ENCODE measurements at regions not wholly inside any gene's neighbourhood (a gene's known extent, or its start where the extent isn't known, plus 50 kb on each side); places are given as distances from the start of the nearest gene placed in this dataset.

DNA sequence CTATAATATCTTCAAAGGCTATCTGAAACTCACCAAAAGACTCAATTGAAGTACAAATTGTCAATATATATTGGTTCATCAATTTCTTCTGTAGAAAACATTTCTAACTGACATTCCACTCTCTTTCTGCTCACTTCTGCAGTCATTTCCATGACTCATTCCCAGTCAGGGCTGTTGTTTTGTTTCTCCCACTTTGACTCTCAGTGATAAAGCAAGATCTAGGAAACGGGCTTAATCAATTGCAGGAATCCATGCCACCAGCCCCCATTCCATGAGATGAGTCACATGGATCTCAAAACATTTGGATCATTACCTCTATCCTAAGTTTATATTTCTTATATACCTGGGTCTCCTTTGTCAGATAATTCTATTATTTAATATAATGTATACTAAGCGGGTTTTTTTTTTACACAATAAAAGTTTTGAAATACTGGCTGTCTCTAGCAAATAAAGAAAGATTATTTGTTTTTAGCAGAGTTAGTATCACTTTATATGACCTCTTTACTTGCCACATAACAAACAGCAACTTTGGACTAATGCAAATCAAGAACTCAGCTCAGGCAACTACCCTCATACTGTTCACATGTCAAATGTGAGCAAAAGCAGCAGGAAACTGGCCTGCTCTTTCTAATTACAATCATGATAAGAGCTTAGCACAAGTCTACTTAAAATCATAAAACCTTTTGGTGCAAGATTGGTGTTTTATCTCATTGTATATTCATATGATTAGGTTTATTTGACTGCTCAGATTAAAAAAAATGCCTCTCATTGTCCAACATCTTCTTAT is 251.1 kb upstream of the PIK3C3 start:
- no peak for DNase-seq (ENCODE audit: low read depth in 4 of 4, low spot score in 2 of 4)

DNA sequence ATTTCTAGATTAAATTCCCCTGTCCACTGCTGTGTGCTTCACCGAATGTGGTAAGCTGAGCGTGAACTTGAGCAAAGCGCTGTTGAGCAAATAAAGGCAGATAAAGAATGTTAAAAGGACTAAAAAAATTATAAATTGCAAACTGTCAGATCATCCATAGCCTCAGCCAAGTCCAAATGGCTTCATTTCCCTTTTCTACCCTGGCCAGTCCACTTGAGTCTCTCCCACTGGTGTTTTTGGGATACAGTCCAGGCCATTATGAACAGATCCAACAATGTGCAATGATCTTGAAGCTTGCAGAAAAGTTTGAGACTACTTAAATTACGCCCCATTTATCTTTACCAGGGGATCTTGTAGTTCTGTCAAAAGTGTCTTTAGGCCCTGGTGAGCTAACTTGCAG is 254.6 kb upstream of the PIK3C3 start:
- no peak for DNase-seq (ENCODE audit: low read depth in 4 of 4, low spot score in 2 of 4)

DNA sequence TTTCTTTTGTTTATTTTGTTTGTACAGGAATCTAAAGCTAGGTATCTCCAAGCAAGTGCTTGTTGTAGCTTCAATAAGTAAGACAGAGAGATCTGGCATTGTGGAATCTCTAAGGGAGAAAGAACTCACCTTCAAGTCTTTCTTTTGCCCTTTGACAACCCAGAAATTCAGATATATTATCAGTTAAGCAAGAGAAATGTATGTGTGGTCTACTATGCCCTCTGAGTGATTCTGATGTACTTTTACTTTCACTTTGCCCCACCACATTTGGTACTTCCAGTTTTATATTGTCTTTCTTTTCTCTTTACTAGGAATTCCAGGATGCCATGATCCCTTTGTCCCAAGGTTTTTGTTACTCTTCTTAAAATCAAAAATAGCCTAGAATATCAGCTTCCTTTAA is 259.6 kb upstream of the PIK3C3 start:
- no peak for DNase-seq (ENCODE audit: low read depth in 4 of 4, low spot score in 2 of 4)

DNA sequence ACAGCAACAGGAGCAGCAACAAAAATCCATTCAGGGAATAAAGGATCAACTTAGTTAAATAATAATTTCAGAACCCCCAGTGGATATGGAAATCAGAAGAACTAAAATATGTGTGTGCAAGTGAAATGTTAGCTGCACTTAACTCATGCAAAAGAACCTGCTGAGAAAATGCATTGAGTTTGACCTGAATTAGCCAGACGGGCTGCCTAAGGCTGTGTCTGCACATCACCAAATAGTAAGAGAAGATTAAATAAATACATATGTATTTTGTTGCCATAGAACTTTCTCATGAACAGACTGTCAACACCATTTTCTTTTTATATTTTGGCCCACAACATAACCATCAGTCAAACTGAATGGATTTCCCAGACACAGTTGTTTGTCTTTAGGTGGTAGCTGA is 262.0 kb upstream of the PIK3C3 start:
- no peak for DNase-seq (ENCODE audit: low read depth in 4 of 4, low spot score in 2 of 4)

DNA sequence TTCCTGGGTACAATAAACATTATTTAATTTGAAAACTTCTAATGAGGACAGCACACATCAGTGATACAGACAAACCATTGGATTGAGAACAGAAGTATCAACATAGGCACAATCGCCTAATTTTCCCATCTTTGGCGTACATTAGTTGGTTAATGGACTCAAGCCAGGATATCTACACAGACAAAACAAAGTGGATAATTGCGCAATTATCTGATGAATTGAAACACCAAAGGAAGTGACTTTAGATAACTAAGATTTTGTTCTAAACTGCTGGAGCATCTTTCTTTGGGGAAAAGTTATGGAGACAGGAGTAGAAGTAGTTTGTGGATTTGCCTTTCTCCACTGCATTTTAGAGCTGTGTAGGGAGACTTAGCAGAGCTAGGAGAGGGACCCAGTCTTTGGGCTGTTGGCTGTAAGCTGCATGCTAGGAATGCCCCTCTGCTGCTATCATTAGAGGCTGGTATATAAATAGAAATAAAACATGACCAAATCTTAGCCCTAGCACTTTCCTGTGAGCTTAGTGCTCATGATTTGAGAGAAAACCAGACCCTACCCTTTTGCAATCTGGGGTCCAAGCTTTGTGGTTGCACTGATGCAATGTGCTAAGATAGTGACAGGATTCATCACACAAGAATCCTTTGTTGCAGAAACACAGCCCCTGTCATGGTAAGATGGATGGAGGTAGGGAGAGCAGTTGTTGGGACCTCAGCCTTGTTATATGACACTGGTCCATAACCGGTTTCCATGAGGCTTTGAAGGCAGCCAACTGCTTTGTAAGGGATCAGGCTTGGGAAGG is 264.5 kb upstream of the PIK3C3 start:
- no peak for DNase-seq (ENCODE audit: low read depth in 4 of 4, low spot score in 2 of 4)

DNA sequence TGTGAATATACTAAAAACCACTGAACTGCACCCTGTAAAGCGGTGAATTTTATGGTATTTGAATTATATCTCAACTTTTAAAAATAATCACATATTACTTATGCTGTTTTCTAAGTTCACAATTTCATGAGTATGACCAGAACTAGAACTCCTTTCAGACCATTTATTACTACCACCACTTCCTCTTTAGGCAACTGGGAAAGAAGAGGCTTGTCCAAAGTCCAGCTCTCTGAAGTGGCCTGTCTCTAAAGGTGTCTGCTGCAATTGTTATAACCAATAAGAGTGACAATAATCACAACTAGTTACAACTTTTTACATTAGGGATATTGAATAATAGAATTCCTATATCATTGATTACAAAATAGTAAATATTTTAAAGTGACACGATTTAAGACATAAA is 267.9 kb upstream of the PIK3C3 start:
- DNase-seq (ENCODE audit: low read depth in 4 of 4, low spot score in 2 of 4) = no peak

DNA sequence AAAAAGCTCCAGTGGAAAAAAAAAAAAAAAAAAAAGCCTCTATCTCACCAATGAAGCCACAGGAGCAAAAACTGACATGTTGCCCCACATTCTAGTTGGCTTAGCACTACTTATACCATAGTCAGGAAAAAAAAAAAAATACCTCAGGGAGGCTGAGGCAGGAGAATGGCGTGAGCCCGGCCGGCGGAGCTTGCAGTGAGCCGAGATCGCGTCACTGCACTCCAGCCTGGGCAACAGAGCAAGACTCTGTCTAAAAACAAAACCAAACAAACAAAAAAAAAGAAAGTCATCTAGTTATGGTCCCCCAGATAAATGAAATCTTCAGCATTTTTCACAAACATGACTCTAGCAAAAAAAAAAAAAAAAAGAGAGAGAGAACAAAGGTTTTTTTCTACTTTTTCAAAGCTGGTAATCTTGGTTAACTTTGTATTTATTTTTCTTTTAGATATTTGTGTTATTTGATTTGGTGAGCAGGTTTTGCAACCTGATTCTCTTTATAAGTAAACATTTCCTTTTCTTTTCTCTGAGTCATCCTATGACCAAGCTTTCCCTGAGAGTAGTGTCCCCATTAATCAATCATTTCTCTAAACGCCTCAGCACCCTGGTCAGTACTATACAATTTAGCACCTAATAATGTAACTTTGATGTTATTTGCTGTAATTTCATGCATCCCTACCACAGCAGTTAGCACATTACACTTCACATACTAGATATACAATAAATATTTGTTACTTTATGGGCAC is 273.7 kb upstream of the PIK3C3 start:
- no peak for DNase-seq (ENCODE audit: low read depth in 4 of 4, low spot score in 2 of 4)

DNA sequence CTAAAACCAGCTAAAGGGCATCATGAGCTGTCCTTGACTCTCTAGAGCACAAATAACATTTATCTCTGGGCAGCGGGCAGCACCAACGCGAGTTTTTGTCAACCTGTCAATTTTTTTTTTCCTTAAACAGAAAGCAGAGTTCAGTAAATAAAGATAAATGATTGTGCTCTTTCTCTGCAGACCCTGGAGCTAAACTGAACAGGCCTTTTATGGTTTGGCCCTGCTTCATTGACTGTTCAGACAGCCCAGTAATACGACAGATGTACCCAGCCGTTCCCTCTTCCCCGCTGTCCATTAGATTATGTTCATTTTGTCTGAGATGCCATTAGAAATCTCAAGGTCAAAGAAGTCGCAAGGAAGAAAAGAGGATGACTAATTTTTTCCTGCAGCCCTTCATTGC is 280.5 kb upstream of the PIK3C3 start:
- DNase-seq (ENCODE audit: low read depth in 4 of 4, low spot score in 2 of 4) = no peak

DNA sequence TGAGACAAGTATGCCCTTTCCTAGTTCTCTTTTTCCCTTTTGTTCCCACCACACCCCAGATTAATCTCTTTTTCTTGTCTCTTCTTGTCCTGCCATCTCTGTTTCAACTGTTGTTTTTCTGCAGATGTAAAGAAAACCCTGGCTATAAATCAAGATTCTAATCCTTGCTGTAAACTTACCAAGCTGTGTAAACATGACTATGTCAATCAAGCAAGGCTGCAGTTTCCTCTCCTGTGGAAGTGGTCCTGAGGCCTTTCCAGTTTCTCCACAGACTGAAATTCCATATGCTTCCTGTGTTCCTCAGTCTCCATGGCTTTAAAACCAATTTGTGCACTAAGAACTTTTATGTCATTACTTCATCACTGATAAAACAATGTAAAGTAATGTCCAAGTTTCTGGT is 288.8 kb upstream of the PIK3C3 start:
- DNase-seq (ENCODE audit: low read depth in 4 of 4, low spot score in 2 of 4) = peak in 1 of 4 donors; percentile 18

DNA sequence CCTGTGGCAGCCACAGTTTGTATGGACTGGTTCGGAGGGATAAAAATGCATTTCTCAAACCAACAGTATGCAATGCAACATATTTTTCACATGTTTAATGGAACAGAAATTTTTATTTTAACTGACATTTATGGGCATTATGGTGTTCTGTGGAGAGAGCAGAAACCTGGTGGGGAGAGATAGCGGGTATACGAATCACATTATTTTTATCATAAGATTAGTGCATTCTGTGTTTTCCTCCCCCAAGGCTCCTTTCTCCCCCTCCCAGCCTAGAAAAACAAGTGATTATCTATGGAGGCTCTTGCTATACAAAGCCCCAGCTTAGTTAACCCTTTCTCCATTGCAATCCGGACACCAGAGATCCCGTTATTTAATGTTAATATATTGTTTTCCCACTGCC is 289.8 kb upstream of the PIK3C3 start:
- no peak for DNase-seq (ENCODE audit: low read depth in 4 of 4, low spot score in 2 of 4)

DNA sequence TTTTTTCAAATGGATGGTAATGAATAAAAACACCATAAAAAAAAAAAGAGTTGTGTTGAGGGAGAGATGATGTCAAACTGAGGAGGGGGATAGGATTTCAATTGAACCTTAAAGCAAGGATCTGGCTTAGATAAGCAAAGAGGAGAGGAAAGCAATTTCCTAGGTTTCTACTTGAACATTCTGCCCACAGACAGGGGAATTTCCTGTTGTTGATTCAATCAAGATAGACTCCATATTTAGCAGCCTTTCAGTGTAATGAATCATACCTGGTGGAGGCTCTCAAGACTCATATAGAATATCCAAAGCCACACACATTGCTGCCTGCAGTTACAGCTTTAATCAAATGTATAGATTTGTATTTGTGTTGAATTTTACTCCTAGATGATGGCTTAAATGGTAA is 294.4 kb upstream of the PIK3C3 start:
- no peak for DNase-seq (ENCODE audit: low read depth in 4 of 4, low spot score in 2 of 4)

DNA sequence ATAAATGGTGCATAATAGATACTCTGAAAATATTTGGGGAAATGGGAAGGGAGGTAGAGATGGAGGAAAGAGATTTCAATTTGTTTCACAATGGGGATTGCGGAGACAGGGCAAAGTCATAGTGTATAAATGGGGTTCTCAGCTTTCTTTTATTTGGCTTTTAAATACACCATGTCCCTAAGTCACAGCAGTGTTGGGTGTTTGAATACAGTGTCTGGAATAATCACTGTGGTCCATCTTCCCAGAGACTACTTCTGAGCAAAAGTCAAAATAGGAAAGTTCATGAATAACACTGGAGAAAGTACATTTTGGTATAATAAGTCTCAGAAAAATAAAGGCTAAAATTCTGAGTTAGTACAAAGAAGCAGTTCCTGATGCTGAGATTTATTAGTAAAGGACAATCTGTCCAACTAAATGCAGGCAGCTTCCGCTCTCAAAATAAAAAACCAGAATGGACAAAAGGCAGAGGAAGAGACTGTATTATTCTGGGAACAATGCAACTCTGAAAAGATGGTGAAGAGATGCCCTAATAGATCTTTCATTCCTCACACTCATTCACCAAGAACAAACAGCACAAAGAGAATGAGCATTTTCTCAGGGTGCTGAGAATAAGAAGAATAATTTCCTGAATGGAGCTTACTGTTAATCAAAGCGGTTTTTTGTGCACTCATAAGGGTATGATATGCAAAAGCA is 295.4 kb upstream of the PIK3C3 start:
- DNase-seq (ENCODE audit: low read depth in 4 of 4, low spot score in 2 of 4) = no peak

DNA sequence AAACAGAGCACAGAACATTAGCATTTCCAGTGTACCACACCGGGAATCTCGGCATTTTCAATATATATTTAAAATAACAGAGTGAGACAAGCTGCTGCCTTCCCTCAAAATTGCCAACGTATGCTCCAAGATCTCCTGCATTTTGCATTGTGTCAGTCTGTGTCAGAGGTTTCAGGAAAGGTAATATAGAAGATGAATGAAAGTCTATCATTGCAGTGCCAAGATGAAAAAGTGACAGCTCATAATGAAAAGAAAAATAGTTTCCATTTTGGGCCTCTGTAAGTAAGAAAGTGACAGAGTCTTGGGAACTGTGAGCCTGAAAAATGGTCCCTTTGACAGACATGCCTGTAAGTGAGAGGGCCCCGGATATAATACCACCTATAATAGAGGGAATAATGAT is 297.8 kb upstream of the PIK3C3 start:
- no peak for DNase-seq (ENCODE audit: low read depth in 4 of 4, low spot score in 2 of 4)

DNA sequence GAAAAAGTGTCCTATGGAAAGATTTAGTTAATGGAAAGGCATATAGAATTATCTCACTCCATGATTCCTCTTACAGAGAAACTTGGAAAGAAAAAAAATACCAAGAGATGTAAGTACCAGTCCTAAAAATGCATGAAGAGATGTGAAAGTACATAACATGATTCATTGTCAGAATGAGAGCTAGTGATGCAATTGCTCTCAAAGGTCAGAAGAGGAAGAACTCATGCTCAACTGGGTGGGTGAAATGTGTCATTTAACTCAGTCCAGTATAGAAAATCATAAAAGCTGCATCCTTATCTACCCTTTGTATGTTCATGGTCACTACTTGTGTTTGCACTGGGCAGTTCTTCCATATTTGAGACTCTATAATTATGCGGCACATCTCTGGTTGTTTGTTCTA is 300.0 kb upstream of the PIK3C3 start:
- no peak for DNase-seq (ENCODE audit: low read depth in 4 of 4, low spot score in 2 of 4)

DNA sequence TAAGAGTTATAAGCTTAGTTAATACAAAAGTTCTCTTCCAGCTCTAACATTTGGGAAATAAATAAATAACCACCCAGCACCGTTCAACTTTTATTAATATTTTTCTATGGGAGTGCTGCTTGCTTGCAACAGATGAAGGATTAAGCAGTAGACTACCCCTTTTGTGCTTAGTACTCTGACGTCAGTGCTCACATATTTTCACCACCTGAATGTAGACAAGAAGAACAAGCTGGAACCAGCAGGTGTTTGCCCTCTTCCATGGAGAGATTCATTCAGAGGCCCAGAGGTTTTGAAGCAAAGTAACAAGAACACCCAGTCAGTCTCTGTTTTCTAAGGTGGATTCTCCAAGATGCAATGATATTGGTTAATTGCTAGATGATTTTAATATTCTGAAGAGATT is 307.1 kb upstream of the PIK3C3 start:
- no peak for DNase-seq (ENCODE audit: low read depth in 4 of 4, low spot score in 2 of 4)

DNA sequence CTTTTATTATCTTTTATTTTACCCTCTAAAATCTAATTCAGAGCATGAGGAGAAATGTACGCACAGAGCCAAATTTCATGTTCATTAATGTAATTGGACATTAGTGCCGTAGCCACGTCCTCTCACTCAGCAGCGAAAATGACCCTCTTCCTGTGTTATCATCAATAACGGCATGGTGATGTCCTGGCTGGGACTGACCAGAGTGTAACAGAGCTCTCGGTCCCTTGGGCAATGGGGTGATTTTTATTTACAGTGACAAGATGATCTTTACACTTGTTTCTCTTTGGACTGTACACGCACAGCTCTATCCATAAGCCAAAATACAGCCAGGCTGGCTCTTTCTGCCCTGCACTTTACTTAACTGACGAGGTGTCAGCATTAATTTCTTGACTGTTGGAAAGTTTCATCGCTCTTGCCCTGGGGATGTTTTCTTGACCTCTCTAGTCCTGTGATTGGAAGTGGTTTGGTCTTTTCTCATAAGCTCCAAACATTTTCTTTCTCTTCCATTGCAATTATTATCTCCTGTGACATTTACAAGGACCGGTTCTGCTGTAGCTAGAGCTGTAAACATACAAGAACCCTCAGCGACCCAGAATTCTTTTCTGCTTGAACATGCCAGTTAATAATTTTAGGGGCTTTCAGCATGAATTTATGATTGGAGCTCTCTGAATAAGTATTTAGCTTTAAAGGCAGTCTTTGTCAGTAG is 308.0 kb upstream of the PIK3C3 start:
- DNase-seq (ENCODE audit: low read depth in 4 of 4, low spot score in 2 of 4) = no peak

DNA sequence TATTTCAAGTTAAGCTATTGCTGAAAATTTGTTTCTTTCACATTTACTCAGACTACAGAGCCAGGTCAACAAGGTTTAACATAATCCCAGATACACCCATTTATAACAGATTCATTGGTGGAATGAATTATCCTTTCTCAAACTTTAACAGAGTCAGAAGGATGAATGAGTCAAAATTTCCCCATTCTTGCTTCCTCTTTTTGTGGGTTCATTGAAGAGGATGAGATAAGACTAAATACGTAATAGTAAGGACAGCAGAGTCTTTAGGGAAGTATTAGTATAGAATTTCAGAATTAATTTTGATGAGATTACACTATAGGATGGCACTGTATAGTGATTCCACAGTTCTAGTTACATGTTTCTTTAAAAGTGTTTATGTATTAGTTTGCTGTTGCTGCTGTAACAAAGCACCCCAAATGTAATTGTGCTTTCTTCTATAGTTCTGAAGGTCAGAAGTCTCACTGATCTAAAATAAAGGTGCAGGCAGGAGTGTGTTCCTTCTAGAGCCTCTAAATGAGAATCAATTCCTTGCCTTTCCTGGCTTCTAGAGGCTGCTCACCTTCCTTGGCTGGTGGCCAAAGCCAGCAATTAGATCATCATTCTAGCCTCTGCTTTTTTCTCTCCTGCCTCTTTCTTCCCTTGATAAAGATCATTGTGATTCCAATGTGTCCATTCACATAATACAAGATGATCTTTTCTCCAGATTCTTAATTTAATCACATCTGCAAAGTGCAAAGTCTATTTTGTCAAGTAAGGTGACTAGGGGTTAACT is 309.3 kb upstream of the PIK3C3 start:
- no peak for DNase-seq (ENCODE audit: low read depth in 4 of 4, low spot score in 2 of 4)

DNA sequence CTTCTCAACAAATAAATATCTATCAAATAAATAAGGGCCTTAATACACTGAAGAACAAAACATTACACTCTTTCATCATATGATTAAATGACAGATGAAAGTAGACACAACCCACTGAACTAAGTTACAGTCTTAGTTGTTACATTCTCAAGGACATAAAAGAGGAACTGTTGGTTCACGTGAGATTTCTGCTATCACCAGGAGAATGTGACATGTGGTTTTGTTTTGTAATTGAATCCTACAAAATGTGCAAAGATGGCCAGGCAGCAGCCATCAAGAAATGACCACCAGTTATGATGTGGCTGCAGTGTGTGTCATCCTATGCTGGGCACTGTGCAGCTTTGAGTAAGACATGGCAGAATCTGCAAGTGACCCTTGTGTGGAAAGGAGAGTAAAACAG is 310.6 kb upstream of the PIK3C3 start:
- DNase-seq (ENCODE audit: low read depth in 4 of 4, low spot score in 2 of 4) = no peak

DNA sequence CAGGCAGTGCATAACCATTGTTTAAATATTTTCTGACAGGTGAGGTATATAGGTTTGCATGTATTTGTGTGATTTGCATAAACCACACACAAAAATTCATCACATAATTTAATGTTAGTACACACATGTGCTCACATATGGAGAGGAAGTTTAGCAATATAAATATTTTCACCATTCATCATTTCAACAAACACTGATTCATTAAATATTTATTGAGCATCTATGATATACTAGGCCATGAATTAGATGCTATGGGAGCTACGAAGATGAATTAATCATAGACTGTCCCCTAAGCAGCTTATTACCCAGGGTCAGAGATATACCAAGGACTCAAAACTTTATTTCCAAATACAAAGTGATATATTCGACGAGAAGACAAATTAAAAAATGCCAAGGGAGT is 311.6 kb upstream of the PIK3C3 start:
- DNase-seq (ENCODE audit: low read depth in 4 of 4, low spot score in 2 of 4) = no peak

DNA sequence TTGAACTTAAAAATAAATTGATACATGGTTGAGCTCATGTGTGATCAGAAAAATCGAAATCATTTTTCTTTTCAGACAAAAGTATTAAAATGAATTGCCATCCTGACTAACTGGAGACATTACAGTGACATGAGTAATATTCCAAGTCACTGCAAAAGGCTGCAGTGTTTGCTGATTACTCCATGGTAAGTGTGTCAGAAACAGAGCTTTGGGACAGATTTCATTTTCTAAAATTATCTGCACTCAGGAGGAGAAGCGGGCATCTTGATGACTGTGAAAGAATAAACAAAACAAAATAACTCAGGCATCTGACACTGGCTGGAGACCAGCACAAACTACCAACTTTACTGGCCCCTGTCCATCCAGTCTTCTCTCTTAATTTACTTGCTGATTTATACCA is 312.3 kb upstream of the PIK3C3 start:
- DNase-seq (ENCODE audit: low read depth in 4 of 4, low spot score in 2 of 4) = no peak

Measured in left renal cortex interstitium (tissue), 4 donors.